SK-N-MC (cell line): ENCODE measurements at regions not wholly inside any gene's neighbourhood (a gene's known extent, or its start where the extent isn't known, plus 50 kb on each side); places are given as distances from the start of the nearest gene placed in this dataset.

Experiments used
- EZH2 ChIP-seq: fragments of 200-600 bp; sonication (generic); IDR thresholded peaks from one replicate; pipeline ENCODE4 v1.6.1; 2017; ENCODE audit warnings: antibody characterized with exemption
- POLR2AphosphoS5 ChIP-seq: IDR thresholded peaks from 2 replicates; pipeline ENCODE4 v1.6.1; 2012; ENCODE audit warnings: mild to moderate bottlenecking, low read depth, low read length, borderline replicate concordance

GRCh38 chr1:229105822-229106525 lies 164.9 kb upstream of the RAB4A start:
- TF ChIP-seq POLR2AphosphoS5 (no peak), EZH2 (no peak)
